ENCODE measurements at regions not wholly inside any gene's neighbourhood (a gene's known extent, or its start where the extent isn't known, plus 50 kb on each side); places are given as distances from the start of the nearest gene placed in this dataset.

GRCh38 chr6:95856876-95857364, 158.9 kb upstream of the FUT9 start:
- no peaks in the 10 kb centered on the region for H4K20me1 ChIP-seq (ENCODE audit: insufficient read depth, low read length)
- FAIRE-seq (no peak), DNase-seq (ENCODE audit: low read depth) (no peak)
- H3K27me3 ChIP-seq (ENCODE audit: insufficient read depth, low read length) = no peaks in the 10 kb centered on the region
- H3K4me1 ChIP-seq (ENCODE audit: insufficient read depth, low read length) = no peaks in the 10 kb centered on the region
- TF ChIP-seq, protein P1, sequence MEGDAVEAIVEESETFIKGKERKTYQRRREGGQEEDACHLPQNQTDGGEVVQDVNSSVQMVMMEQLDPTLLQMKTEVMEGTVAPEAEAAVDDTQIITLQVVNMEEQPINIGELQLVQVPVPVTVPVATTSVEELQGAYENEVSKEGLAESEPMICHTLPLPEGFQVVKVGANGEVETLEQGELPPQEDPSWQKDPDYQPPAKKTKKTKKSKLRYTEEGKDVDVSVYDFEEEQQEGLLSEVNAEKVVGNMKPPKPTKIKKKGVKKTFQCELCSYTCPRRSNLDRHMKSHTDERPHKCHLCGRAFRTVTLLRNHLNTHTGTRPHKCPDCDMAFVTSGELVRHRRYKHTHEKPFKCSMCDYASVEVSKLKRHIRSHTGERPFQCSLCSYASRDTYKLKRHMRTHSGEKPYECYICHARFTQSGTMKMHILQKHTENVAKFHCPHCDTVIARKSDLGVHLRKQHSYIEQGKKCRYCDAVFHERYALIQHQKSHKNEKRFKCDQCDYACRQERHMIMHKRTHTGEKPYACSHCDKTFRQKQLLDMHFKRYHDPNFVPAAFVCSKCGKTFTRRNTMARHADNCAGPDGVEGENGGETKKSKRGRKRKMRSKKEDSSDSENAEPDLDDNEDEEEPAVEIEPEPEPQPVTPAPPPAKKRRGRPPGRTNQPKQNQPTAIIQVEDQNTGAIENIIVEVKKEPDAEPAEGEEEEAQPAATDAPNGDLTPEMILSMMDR (IDR thresholded peaks at IDR 0.05; ENCODE audit: insufficient read depth, low read depth, low read length) = no peak
- no peak for TF ChIP-seq EZH2 (IDR thresholded peaks at IDR 0.05; ENCODE audit: insufficient read depth, low read length)
- no peaks in the 10 kb centered on the region for H3K4me1 Mint-ChIP-seq (ENCODE audit: low read depth, unreplicated experiment)
- no peak overlapping the region for H3K4me2 ChIP-seq (ENCODE audit: low read length)
- H3K4me3 ChIP-seq (ENCODE audit: insufficient read depth, low read depth, low read length) = no peak overlapping the region
- H3K36me3 Mint-ChIP-seq (ENCODE audit: low read depth, unreplicated experiment) = no peaks in the 10 kb centered on the region
- no peak overlapping the region for H3K9ac ChIP-seq (ENCODE audit: low read length)
- H2AFZ ChIP-seq (ENCODE audit: low read depth, low read length) = no peak overlapping the region
- H3K36me3 ChIP-seq (ENCODE audit: insufficient read depth, low read length) = no peaks in the 10 kb centered on the region
- no peaks in the 10 kb centered on the region for H3K9me3 ChIP-seq (ENCODE audit: insufficient read depth, low read depth, low read length)
- no peaks in the 10 kb centered on the region for H3K79me2 ChIP-seq (ENCODE audit: insufficient read depth, low read length)
- no peak overlapping the region for H3K27ac ChIP-seq (ENCODE audit: low read depth, low read length)
- H3K27ac Mint-ChIP-seq (ENCODE audit: unreplicated experiment) = no peak overlapping the region
- no peak overlapping the region for H3K4me3 Mint-ChIP-seq (ENCODE audit: unreplicated experiment)
- H3K27me3 Mint-ChIP-seq (ENCODE audit: low read depth, unreplicated experiment) = no peaks in the 10 kb centered on the region
- peaks cover 2% of the 10 kb centered on the region for H3K9me3 Mint-ChIP-seq (ENCODE audit: unreplicated experiment)

GRCh38 chr6:95865857-95866256, 149.9 kb upstream of the FUT9 start:
- TF ChIP-seq, protein P1 (IDR thresholded peaks at IDR 0.05; ENCODE audit: insufficient read depth, low read depth, low read length) = no peak
- TF ChIP-seq EZH2 (IDR thresholded peaks at IDR 0.05; ENCODE audit: insufficient read depth, low read length) = no peak
- Histone ChIP-seq H2AFZ (ENCODE audit: low read depth, low read length) (no peak overlapping the region), H3K27me3 (ENCODE audit: insufficient read depth, low read length) (no peaks in the 10 kb centered on the region), H3K9ac (ENCODE audit: low read length) (no peak overlapping the region), H3K4me1 (ENCODE audit: insufficient read depth, low read length) (no peaks in the 10 kb centered on the region), H3K79me2 (ENCODE audit: insufficient read depth, low read length) (no peaks in the 10 kb centered on the region), H3K36me3 (ENCODE audit: insufficient read depth, low read length) (no peaks in the 10 kb centered on the region), H3K27ac (ENCODE audit: low read depth, low read length) (no peak overlapping the region), H3K9me3 (ENCODE audit: insufficient read depth, low read depth, low read length) (no peaks in the 10 kb centered on the region), H4K20me1 (ENCODE audit: insufficient read depth, low read length) (no peaks in the 10 kb centered on the region), H3K4me2 (ENCODE audit: low read length) (no peak overlapping the region), H3K4me3 (ENCODE audit: insufficient read depth, low read depth, low read length) (no peak overlapping the region)
- Mint-ChIP-seq H3K27ac (ENCODE audit: unreplicated experiment) (no peak overlapping the region), H3K9me3 (ENCODE audit: unreplicated experiment) (peaks cover 3% of the 10 kb centered on the region), H3K36me3 (ENCODE audit: low read depth, unreplicated experiment) (no peaks in the 10 kb centered on the region), H3K4me1 (ENCODE audit: low read depth, unreplicated experiment) (no peaks in the 10 kb centered on the region), H3K4me3 (ENCODE audit: unreplicated experiment) (no peak overlapping the region), H3K27me3 (ENCODE audit: low read depth, unreplicated experiment) (no peaks in the 10 kb centered on the region)
- DNase-seq (ENCODE audit: low read depth) (no peak), FAIRE-seq (no peak)

DNA sequence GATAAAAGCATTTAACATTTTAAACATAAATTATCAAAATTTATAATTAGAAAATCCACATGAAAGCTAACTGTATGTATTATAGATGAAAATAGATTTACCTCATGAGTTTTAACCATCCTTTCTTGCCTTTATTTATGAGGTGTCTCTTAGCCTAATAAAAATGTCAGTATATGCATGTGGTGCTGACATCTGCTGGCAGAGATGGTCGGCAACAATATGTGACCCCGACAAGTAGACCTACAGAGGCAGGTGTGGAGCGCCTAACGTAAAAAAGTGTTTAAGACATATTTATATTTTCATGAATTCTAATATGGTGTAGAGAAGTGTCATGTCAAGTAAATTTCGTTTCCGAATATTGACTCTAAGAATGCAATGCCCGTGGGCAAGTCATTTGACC, 149.0 kb upstream of the FUT9 start:
- H3K4me2 ChIP-seq (ENCODE audit: low read length) = no peak overlapping the region
- Mint-ChIP-seq H3K27ac (ENCODE audit: unreplicated experiment) (no peak overlapping the region), H3K27me3 (ENCODE audit: low read depth, unreplicated experiment) (no peaks in the 10 kb centered on the region), H3K4me1 (ENCODE audit: low read depth, unreplicated experiment) (no peaks in the 10 kb centered on the region), H3K9me3 (ENCODE audit: unreplicated experiment) (peaks cover 3% of the 10 kb centered on the region), H3K36me3 (ENCODE audit: low read depth, unreplicated experiment) (no peaks in the 10 kb centered on the region), H3K4me3 (ENCODE audit: unreplicated experiment) (no peak overlapping the region)
- no peak overlapping the region for H3K27ac ChIP-seq (ENCODE audit: low read depth, low read length)
- H2AFZ ChIP-seq (ENCODE audit: low read depth, low read length) = no peak overlapping the region
- H3K36me3 ChIP-seq (ENCODE audit: insufficient read depth, low read length) = no peaks in the 10 kb centered on the region
- TF ChIP-seq, protein P1 (IDR thresholded peaks at IDR 0.05; ENCODE audit: insufficient read depth, low read depth, low read length) = peak; percentile 13
- TF ChIP-seq EZH2 (IDR thresholded peaks at IDR 0.05; ENCODE audit: insufficient read depth, low read length) = no peak
- H3K79me2 ChIP-seq (ENCODE audit: insufficient read depth, low read length) = no peaks in the 10 kb centered on the region
- H3K9me3 ChIP-seq (ENCODE audit: insufficient read depth, low read depth, low read length) = no peaks in the 10 kb centered on the region
- DNase-seq (ENCODE audit: low read depth) (no peak), FAIRE-seq (no peak)
- no peaks in the 10 kb centered on the region for H3K27me3 ChIP-seq (ENCODE audit: insufficient read depth, low read length)
- H4K20me1 ChIP-seq (ENCODE audit: insufficient read depth, low read length) = no peaks in the 10 kb centered on the region
- no peak overlapping the region for H3K9ac ChIP-seq (ENCODE audit: low read length)
- no peak overlapping the region for H3K4me3 ChIP-seq (ENCODE audit: insufficient read depth, low read depth, low read length)
- H3K4me1 ChIP-seq (ENCODE audit: insufficient read depth, low read length) = no peaks in the 10 kb centered on the region

Measured in astrocyte (in vitro differentiated cells and primary cell).